Stimulated activated CD4-positive, alpha-beta T cell treated with anti-CD3 and anti-CD28 coated beads, Interleukin-1b, Interleukin-23, amount 100 ng/mL, for 1 hour (primary cell): ENCODE measurements at regions not wholly inside any gene's neighbourhood (a gene's known extent, or its start where the extent isn't known, plus 50 kb on each side); places are given as distances from the start of the nearest gene placed in this dataset.
"Not testable (repeated sequence)": the region's sequence is repeated elsewhere in the genome, so short reads cannot be mapped to it uniquely, and the experiment has no call there.

ENCODE experiments used
- DNase-seq, 2 donors: peaks; one replicate each; pipeline ENCODE4 v3.0.0-alpha.2; 2020; ENCODE audit warnings: low read depth in 2 of 2

GRCh38 chr6:99668036-99668705 is 61.5 kb downstream of the PRDM13 start:
- DNase-seq, result no peak

DNA sequence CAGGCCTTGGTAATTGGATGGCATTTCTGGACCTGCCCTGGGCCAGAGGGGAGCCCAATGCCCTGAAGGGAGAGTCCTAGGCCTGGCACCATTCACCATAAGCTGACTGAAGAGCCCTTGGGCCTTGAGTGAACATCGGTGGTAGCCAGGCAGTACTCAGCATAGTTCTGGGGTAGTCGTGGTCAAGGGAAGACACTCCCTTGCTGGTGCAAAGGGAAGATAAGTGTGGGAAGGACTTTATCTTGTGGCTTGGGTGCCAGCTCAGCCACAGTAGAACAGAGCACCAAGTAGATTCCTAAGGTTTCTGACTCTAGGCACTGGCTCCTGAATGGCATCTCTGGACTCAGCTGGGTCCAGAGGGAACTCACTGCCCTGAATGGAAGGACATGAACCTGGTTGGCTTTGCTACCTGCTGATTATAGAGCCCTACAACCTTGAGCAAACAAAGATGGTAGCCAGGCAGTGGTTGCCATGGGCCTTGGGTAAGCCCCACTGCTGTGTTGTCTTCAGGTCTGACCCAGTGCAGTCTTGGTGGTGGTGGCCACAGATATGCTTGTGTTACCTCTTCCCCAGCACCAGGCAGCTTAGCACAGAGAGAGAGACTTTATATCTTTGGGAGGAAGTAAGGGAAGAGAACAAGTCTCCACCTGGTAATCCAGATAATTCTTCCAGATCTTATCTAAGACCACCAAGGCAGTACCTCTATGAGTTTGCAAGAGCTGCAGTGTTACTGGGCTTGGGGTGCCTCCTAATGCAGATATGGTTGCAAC is 83.5 kb downstream of the PRDM13 start:
- no peak for DNase-seq

DNA sequence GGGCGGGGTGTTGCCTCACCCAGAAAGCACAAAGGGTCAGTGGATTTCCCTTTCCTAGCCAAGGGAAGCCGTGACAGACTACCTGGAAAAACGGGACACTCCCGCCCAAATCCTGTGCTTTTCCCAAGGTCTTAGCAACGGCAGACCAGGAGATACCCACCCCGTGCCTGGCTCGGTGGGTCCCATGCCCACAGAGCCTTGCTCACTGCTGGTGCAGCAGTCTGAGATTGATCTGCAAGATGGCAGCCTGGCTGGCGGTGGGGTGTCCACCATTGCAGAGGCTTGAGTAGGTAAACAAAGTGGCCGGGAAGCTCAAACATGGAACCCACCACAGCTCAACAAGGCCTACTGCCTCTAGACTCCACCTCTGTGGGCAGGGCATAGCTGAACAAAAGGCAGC is 95.7 kb downstream of the PRDM13 start:
- not testable (repeated sequence) for DNase-seq

GRCh38 chr6:99709062-99709461 is 102.4 kb downstream of the PRDM13 start:
- DNase-seq, result no peak

DNA sequence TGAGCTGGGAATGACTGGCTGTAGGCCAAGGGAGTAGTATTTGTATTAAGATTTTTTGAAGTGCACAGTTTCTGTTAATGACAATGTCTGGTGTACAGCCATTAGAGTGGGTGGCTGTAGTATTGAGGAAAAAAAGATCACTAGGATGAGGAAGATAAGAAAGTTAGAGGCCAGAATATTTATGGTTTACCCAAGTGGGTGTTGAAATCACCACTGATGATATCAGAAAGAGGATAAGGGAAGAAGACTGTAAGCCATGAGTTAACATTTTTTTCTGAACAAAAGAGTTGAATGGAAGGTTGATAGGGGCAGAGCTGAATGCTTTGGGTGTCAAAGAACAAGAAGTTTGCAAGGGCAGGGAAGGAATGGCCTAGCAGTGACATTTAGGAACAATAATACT is 104.7 kb downstream of the PRDM13 start:
- no peak for DNase-seq

- DNase-seq, result no peak
Observed at GRCh38 chr6:99711925-99712324, 105.3 kb downstream of the PRDM13 start.

GRCh38 chr6:99712519-99712918 is 105.9 kb downstream of the PRDM13 start:
- no peak for DNase-seq

- not testable (repeated sequence) for DNase-seq
Observed at GRCh38 chr6:99722043-99722442, 115.4 kb downstream of the PRDM13 start.

GRCh38 chr6:99730237-99730636 is 123.6 kb downstream of the PRDM13 start:
- not testable (repeated sequence) for DNase-seq

DNA sequence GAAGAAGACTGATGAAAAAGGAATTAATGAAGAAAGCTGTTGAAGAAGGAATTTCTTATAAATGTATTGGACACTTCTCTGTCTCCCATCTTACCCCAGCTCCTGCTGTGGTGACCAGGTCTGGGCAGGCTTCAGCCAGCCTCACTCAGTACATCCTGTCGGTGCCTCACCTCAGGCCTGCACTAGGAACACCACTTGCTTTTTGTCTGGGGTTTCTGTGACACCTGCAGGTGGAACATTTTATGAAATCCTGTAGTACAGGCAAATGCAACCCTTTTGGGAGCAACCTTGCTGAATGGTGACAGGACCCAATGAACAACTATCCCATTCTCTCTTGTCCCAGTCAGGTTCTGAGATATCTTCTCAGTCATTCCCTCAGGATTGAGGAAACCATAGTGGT is 129.7 kb downstream of the PRDM13 start:
- DNase-seq, result no peak

- no peak for DNase-seq
Observed at GRCh38 chr6:99739526-99739925, 132.9 kb downstream of the PRDM13 start.

GRCh38 chr6:99741092-99741491 is 134.5 kb downstream of the PRDM13 start:
- DNase-seq, result no peak

DNA sequence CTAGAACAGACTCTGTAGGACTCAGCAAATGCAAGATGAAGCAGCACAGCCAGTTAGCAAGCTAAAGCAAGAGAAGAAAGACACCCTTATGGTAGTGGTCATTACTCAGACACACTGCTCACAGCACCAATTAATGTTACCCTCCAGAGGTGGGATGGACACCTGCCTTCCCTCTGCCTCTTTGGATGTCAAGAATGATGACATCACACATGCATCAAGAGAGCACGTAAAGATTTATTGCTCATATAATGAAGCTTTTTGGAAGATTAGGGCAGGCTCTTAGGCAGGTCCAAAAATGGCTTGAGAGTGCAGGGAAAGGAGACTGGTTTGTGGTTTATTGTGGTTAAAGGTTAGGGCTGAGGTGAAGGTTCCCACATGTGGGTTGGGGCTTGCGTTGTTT is 137.0 kb downstream of the PRDM13 start:
- DNase-seq, result no peak

DNA sequence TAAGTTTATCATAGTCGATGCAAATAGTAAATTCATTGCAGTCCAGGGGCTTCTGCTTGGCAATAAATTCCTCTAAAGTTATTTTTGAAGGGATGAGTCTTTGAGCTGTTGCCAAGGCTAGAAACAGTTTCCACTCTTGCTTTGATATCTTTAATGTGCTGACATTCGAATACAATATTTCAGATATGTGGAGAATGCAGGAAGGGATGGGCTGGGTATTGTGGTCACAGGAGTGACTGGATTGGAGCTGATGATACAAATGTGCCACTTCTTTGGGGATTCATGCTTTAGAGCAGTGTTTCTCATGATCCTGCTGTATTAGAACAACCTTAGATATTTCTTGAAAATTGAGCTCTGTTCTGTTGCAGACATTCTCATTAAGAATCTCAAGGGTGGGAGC is 139.0 kb downstream of the PRDM13 start:
- DNase-seq, result no peak

- peak; percentile 14 to 19 for DNase-seq
Observed at GRCh38 chr6:99746261-99746895, 139.7 kb downstream of the PRDM13 start.

DNA sequence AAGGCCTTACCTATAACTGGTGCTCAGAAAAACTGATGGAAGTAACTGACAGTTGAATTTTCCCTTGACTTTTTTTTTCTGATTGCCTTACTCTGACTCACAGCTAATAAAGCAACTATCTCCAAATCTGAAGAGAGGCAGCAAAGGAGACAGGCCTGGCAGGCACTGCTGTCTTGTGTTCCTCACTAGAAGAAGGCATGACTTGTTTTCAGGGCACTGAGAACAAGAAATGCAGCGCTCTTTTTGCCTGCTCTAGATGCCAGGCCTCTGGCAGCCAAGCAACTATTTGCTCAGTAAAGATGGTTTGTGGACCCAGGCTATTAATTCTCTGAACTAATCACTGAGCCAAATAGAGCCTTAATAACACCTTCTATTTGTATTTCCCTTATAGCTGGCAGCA is 155.1 kb downstream of the PRDM13 start:
- no peak for DNase-seq

DNA sequence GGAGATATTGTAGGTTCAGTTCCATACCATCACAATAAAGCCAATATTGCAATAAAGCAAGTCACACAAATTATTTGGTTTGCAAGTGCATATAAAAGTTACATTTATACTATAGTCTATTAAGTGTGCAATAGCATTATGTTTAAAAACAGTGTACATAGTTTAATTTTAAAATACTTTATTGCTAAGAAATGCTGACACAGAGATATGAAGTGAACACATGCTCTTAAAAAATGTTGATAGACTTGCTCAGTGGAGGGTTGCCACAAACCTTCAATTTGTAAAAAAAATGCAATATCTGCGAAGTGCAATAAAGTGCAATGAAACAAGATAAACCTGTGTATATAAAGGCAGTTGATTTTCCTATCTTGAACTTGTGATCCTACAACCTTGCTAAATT is 161.5 kb downstream of the PRDM13 start:
- no peak for DNase-seq

- no peak for DNase-seq
Observed at GRCh38 chr6:99779631-99780555, 173.3 kb downstream of the PRDM13 start.

DNA sequence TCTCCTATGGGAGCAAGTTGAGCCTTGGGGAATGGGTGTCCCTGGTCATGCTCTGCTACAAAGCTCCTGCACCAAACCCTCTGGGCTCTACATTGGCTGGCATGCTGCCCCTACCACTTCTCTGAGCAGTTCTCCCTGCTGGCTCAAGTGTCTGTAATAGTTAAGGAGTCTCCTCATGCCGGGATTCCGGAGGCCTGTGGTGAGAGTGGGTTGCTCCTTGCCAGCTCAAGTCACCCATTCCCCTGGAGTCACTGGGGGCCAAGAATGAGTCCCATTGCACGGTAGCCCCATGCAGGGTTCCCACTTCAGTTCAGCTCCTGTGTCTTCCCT is 173.9 kb downstream of the PRDM13 start:
- no peak for DNase-seq

GRCh38 chr6:99789767-99790166 is 183.1 kb downstream of the PRDM13 start:
- DNase-seq, result no peak

GRCh38 chr6:99790679-99791078 is 184.0 kb downstream of the PRDM13 start:
- DNase-seq, result no peak

GRCh38 chr6:99801805-99802204 is 192.2 kb downstream of the MCHR2 start:
- DNase-seq, result no peak
